ENCODE measurements at regions not wholly inside any gene's neighbourhood (a gene's known extent, or its start where the extent isn't known, plus 50 kb on each side); places are given as distances from the start of the nearest gene placed in this dataset.

DNA sequence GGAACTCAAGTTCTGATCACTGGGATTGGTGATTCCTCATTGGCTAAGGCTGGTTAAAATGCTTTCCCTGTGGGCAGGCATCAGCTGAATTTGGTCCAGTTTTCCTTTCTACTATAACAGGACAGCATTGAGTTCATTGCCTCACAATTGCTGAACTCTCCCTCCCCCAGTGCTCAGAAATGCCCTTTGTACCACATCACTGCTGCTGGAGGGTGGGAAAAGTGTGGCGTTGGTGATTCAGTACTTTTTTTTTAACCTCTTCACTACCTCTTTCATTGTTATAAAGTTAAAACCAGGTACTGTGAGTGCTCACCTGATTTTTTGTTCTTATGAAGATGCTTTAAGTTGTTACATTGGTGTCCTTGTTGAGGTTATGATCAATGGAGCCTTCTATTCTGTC, 69.3 kb upstream of the IL2 start:
- ChIA-PET CTCF (interaction anchor here (0.7 kb wide), 1 partner anchor 582 kb away, joined by 4 read pairs; no protein-coding TSS in a partner anchor), POLR2A (no interaction called here)
- no peak overlapping the region for H3K4me3 ChIP-seq
- H3K27ac ChIP-seq, result no peak overlapping the region
- H3K4me1 ChIP-seq, result no peaks in the 10 kb centered on the region
- 0% methylated on average over 1 of the region's 1 CpG for WGBS (ENCODE audit: missing lambda C conversion rate)
- no peaks in the 10 kb centered on the region; the same call in 2 of the 3 replicates for H3K9me3 ChIP-seq
- DNase-seq (ENCODE audit: low read depth in 1 of 2, low spot score in 1 of 2), result peak in 1 of 2 experiments; percentile 8
- TF ChIP-seq POLR2AphosphoS2 (conservative IDR thresholded peaks at IDR 0.05; ENCODE audit: low read length) (no peak), CHD2 (IDR thresholded peaks at IDR 0.05; ENCODE audit: low read length, partially characterized antibody) (no peak), HOXB5 (CRISPR knock-in tag; IDR thresholded peaks at IDR 0.05) (no peak), RCOR1 (IDR thresholded peaks at IDR 0.05; ENCODE audit: low read depth, low read length) (no peak), EHF (CRISPR knock-in tag; IDR thresholded peaks at IDR 0.05) (no peak), NPAS2 (CRISPR knock-in tag; IDR thresholded peaks at IDR 0.05; ENCODE audit: borderline replicate concordance) (no peak)
- TF ChIP-seq, protein P1, sequence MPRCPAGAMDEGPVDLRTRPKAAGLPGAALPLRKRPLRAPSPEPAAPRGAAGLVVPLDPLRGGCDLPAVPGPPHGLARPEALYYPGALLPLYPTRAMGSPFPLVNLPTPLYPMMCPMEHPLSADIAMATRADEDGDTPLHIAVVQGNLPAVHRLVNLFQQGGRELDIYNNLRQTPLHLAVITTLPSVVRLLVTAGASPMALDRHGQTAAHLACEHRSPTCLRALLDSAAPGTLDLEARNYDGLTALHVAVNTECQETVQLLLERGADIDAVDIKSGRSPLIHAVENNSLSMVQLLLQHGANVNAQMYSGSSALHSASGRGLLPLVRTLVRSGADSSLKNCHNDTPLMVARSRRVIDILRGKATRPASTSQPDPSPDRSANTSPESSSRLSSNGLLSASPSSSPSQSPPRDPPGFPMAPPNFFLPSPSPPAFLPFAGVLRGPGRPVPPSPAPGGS (IDR thresholded peaks at IDR 0.05), result no peak
- TF ChIP-seq, protein P2, sequence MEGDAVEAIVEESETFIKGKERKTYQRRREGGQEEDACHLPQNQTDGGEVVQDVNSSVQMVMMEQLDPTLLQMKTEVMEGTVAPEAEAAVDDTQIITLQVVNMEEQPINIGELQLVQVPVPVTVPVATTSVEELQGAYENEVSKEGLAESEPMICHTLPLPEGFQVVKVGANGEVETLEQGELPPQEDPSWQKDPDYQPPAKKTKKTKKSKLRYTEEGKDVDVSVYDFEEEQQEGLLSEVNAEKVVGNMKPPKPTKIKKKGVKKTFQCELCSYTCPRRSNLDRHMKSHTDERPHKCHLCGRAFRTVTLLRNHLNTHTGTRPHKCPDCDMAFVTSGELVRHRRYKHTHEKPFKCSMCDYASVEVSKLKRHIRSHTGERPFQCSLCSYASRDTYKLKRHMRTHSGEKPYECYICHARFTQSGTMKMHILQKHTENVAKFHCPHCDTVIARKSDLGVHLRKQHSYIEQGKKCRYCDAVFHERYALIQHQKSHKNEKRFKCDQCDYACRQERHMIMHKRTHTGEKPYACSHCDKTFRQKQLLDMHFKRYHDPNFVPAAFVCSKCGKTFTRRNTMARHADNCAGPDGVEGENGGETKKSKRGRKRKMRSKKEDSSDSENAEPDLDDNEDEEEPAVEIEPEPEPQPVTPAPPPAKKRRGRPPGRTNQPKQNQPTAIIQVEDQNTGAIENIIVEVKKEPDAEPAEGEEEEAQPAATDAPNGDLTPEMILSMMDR (IDR thresholded peaks at IDR 0.05), result no peak
- no peak overlapping the region for H3K4me2 ChIP-seq
- no peak for ATAC-seq
- FAIRE-seq, result no peak

DNA sequence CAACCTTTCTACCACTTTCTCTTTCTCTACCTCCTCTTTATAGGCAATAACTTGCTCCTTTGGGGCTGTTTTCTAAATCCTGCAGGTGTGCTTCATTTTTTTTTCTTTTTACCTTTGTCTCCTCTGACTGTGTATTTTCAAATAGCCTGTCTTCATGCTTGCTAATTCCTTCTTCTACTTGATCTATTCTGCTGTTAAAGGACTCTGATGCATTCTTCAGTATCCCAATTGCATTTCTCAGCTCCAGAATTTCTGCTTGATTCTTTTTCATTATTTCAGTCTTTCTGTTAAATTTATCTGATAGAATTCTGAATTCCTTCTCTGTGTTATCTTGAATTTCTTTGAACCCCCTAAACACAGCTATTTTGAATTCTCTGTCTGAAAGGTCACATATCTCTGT, 67.7 kb upstream of the IL2 start:
- CTCF ChIA-PET, result no interaction called here
- FAIRE-seq, result no peak
- POLR2A ChIA-PET, result no interaction called here
- Histone ChIP-seq H3K4me1 (no peaks in the 10 kb centered on the region), H3K9me3 (no peaks in the 10 kb centered on the region; the same call in 2 of the 3 replicates), H3K27ac (no peak overlapping the region), H3K4me2 (no peak overlapping the region), H3K4me3 (no peak overlapping the region)
- no peak for TF ChIP-seq EHMT2 (IDR thresholded peaks at IDR 0.05; ENCODE audit: low read depth)
- no peak for TF ChIP-seq CEBPB (IDR thresholded peaks at IDR 0.05)
- no peak for DNase-seq (ENCODE audit: low read depth in 1 of 2, low spot score in 1 of 2)
- ATAC-seq, result no peak

DNA sequence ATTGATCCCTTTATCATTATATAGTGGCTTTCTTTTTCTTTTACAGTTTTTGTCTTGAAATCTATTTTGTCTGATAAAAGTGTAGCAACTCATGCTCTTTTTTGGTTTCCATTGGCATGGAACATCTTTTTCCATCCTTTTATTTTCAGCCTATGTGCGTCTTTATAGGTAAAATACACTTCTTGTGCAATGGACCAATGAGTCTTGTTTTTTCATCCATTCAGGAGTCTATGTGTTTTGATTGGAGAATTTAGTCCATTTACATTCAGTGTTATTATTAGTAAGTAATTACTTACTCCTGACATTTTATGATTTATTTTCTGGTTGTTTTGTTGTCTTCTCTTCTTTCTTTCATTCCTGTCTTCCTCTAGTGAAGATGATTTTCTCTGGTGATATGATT, 66.4 kb upstream of the IL2 start:
- TF ChIP-seq POLR2A (IDR thresholded peaks at IDR 0.05; ENCODE audit: low read length) (no peak), TFCP2L1 (CRISPR knock-in tag; IDR thresholded peaks at IDR 0.05) (no peak), RAD21 (conservative IDR thresholded peaks at IDR 0.05 in 1 of 2, IDR thresholded peaks at IDR 0.05 in 1 of 2) (no peak), ZC3H11A (IDR thresholded peaks at IDR 0.05) (no peak), MAZ (IDR thresholded peaks at IDR 0.05; ENCODE audit: borderline replicate concordance, low read depth, low read length) (no peak), ZNF302 (CRISPR knock-in tag; IDR thresholded peaks at IDR 0.05) (no peak), BHLHE40 (IDR thresholded peaks at IDR 0.05; ENCODE audit: low read depth, low read length) (no peak)
- TF ChIP-seq, protein P3, sequence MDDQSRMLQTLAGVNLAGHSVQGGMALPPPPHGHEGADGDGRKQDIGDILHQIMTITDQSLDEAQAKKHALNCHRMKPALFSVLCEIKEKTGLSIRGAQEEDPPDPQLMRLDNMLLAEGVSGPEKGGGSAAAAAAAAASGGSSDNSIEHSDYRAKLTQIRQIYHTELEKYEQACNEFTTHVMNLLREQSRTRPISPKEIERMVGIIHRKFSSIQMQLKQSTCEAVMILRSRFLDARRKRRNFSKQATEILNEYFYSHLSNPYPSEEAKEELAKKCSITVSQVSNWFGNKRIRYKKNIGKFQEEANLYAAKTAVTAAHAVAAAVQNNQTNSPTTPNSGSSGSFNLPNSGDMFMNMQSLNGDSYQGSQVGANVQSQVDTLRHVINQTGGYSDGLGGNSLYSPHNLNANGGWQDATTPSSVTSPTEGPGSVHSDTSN (IDR thresholded peaks at IDR 0.05), result no peak
- TF ChIP-seq, protein P4, sequence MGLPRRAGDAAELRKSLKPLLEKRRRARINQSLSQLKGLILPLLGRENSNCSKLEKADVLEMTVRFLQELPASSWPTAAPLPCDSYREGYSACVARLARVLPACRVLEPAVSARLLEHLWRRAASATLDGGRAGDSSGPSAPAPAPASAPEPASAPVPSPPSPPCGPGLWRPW (IDR thresholded peaks at IDR 0.05), result no peak
- TF ChIP-seq, protein P1 (IDR thresholded peaks at IDR 0.05), result no peak
- no peak for ATAC-seq

More for the DNA sequence above, 66.4 kb upstream of the IL2 start:
- POLR2A ChIA-PET, result no interaction called here
- no peak for FAIRE-seq
- no peak for DNase-seq (ENCODE audit: low read depth in 1 of 2, low spot score in 1 of 2)
- CTCF ChIA-PET, result no interaction called here
- H3K27ac ChIP-seq, result no peak overlapping the region
- WGBS (ENCODE audit: missing lambda C conversion rate), result 15% methylated on average over 1 of the region's 1 CpG
- no peaks in the 10 kb centered on the region; the same call in 2 of the 3 replicates for H3K9me3 ChIP-seq
- no peak overlapping the region for H3K4me3 ChIP-seq
- H3K4me1 ChIP-seq, result no peaks in the 10 kb centered on the region
- H3K4me2 ChIP-seq, result no peak overlapping the region
